Keratinocyte (primary cell): ENCODE measurements at regions not wholly inside any gene's neighbourhood (a gene's known extent, or its start where the extent isn't known, plus 50 kb on each side); places are given as distances from the start of the nearest gene placed in this dataset.

Experiments used
- DNase-seq: peaks from one replicate; pipeline ENCODE4 v3.0.0-alpha.2; 2011; ENCODE audit warnings: low read depth, missing footprints, low spot score
- FAIRE-seq: peaks from 2 replicates; lab custom pipeline; 2011; peaks lifted over from hg19 to GRCh38; lab: Jason Lieb, UNC
- H2AFZ ChIP-seq: 2 replicates; pipeline ENCODE4 v1.6.0; 2012; ENCODE audit warnings: low read length, control low read depth, inconsistent platforms; ENCODE audit not compliant: control insufficient read depth
- H3K27ac ChIP-seq: 2 replicates; pipeline ENCODE4 v1.5.1; 2011; ENCODE audit warnings: low read length; ENCODE audit not compliant: control insufficient read depth, insufficient read depth
- H3K27me3 ChIP-seq: 3 replicates; pipeline ENCODE4 v1.6.0; 2011; ENCODE audit warnings: low read length; ENCODE audit not compliant: control insufficient read depth, insufficient read depth; ENCODE audit errors: extremely low read depth
- H3K36me3 ChIP-seq, 2 experiments: 2 replicates in 1 of 2; 3 replicates in 1 of 2; pipeline ENCODE4 v1.5.1; 2011; ENCODE audit warnings: low read length in 2 of 2, mild to moderate bottlenecking in 1 of 2; ENCODE audit not compliant: control insufficient read depth in 2 of 2, insufficient read depth in 2 of 2; ENCODE audit errors: extremely low read depth in 1 of 2
- H3K4me1 ChIP-seq: 3 replicates; pipeline ENCODE4 v1.5.1; 2011; ENCODE audit warnings: low read length; ENCODE audit not compliant: control insufficient read depth, insufficient read depth; ENCODE audit errors: extremely low read depth
- H3K4me2 ChIP-seq: 3 replicates; pipeline ENCODE4 v1.6.0; 2011; ENCODE audit warnings: low read depth, low read length; ENCODE audit not compliant: control insufficient read depth, insufficient read depth; ENCODE audit errors: extremely low read depth
- H3K4me3 ChIP-seq, 3 experiments: fragments of 200-600 bp in 1 of 3; sonication (generic) in 1 of 3; 2 replicates in 2 of 3; 3 replicates in 1 of 3; pipeline ENCODE4 v1.5.1; 2011 to 2016; ENCODE audit warnings: low read length in 3 of 3, mild to moderate bottlenecking in 3 of 3, control low read depth in 2 of 3, inconsistent platforms in 1 of 3, low read depth in 1 of 3, mixed read lengths in 1 of 3, mixed run types in 1 of 3, moderate library complexity in 1 of 3; ENCODE audit not compliant: control insufficient read depth in 2 of 3, insufficient read depth in 2 of 3; ENCODE audit errors: extremely low read depth in 1 of 3
- H3K79me2 ChIP-seq: 2 replicates; pipeline ENCODE4 v1.6.0; 2012; ENCODE audit warnings: low read length; ENCODE audit not compliant: control insufficient read depth, insufficient read depth
- H3K9ac ChIP-seq: 3 replicates; pipeline ENCODE4 v1.6.0; 2011; ENCODE audit warnings: low read length; ENCODE audit not compliant: control insufficient read depth, insufficient read depth; ENCODE audit errors: extremely low read depth
- H3K9me1 ChIP-seq: 3 replicates; pipeline ENCODE4 v1.6.0; 2011; ENCODE audit warnings: low read length; ENCODE audit not compliant: control insufficient read depth, insufficient read depth; ENCODE audit errors: extremely low read depth
- H3K9me3 ChIP-seq: 2 replicates; pipeline ENCODE4 v1.5.1; 2012; ENCODE audit warnings: low read depth, low read length; ENCODE audit not compliant: control insufficient read depth
- H4K20me1 ChIP-seq: 3 replicates; pipeline ENCODE4 v1.6.0; 2011; ENCODE audit warnings: low read length; ENCODE audit not compliant: control insufficient read depth, insufficient read depth; ENCODE audit errors: extremely low read depth
- EZH2 ChIP-seq: IDR thresholded peaks from one replicate; pipeline ENCODE4 v1.6.1; 2012; ENCODE audit warnings: inconsistent platforms, mild to moderate bottlenecking, low read length, moderate library complexity
- dilution Hi-C: fragments of 300-500 bp; cut with MboI; formaldehyde crosslinking; loops from one replicate; pipeline ENCODE4 v1.7.0; 2020; ENCODE audit warnings: low sequenced_read_pairs; ENCODE audit not compliant: extremely low pct_ligation_motif_present
- TF ChIP-seq, protein P1 (sequence below), 3 experiments: IDR thresholded peaks in 1 of 3; conservative IDR thresholded peaks in 1 of 3; optimal IDR thresholded peaks in 1 of 3; 2 replicates in 2 of 3; 3 replicates in 1 of 3; pipeline versions ENCODE3 to v1.5.1; 2011; ENCODE audit warnings: low read length in 3 of 3, mild to moderate bottlenecking in 3 of 3, moderate library complexity in 2 of 3, control low read depth in 1 of 3, inconsistent platforms in 1 of 3; ENCODE audit not compliant: insufficient read depth in 2 of 3; ENCODE audit errors: extremely low read depth in 1 of 3

DNA sequence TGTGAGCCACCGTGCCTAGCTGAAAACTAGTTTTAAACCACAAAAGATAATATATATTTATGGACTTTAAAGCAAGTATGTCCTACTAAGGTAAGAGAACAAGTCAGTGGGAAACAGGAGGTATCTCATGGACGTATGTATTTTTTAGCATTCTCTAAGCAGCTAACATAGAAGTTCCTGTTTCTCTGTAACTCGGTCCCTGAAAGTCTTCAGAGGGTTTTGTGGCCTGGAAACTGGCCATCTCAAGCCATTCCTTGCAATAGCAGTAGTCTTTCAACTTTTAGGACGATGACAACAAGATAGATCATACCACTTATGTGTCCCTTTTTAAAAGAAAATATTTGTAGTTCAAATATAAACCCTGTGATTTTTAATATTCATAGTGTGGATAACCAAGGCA lies 95.6 kb upstream of the RALGAPA2 start:
- H3K27me3 ChIP-seq, result no peaks in the 10 kb centered on the region
- H3K9me1 ChIP-seq, result no peaks in the 10 kb centered on the region
- H3K9ac ChIP-seq, result no peak overlapping the region
- FAIRE-seq (no peak), DNase-seq (no peak)
- H3K27ac ChIP-seq, result no peak overlapping the region
- dilution Hi-C loops, result no loop called here
- H3K9me3 ChIP-seq, result no peaks in the 10 kb centered on the region
- no peaks in the 10 kb centered on the region for H3K36me3 ChIP-seq
- no peak overlapping the region for H2AFZ ChIP-seq
- no peaks in the 10 kb centered on the region for H4K20me1 ChIP-seq
- TF ChIP-seq, protein P1, sequence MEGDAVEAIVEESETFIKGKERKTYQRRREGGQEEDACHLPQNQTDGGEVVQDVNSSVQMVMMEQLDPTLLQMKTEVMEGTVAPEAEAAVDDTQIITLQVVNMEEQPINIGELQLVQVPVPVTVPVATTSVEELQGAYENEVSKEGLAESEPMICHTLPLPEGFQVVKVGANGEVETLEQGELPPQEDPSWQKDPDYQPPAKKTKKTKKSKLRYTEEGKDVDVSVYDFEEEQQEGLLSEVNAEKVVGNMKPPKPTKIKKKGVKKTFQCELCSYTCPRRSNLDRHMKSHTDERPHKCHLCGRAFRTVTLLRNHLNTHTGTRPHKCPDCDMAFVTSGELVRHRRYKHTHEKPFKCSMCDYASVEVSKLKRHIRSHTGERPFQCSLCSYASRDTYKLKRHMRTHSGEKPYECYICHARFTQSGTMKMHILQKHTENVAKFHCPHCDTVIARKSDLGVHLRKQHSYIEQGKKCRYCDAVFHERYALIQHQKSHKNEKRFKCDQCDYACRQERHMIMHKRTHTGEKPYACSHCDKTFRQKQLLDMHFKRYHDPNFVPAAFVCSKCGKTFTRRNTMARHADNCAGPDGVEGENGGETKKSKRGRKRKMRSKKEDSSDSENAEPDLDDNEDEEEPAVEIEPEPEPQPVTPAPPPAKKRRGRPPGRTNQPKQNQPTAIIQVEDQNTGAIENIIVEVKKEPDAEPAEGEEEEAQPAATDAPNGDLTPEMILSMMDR (optimal IDR thresholded peaks at IDR 0.05 in 1 of 3, IDR thresholded peaks at IDR 0.05 in 1 of 3, conservative IDR thresholded peaks at IDR 0.05 in 1 of 3; ENCODE audit: extremely low read depth in 1 of 3, insufficient read depth in 2 of 3, low read length in 3 of 3), result no peak
- no peak for TF ChIP-seq EZH2
- H3K4me3 ChIP-seq, result no peak overlapping the region
- no peak overlapping the region for H3K4me2 ChIP-seq
- H3K79me2 ChIP-seq, result no peaks in the 10 kb centered on the region
- no peaks in the 10 kb centered on the region for H3K4me1 ChIP-seq

DNA sequence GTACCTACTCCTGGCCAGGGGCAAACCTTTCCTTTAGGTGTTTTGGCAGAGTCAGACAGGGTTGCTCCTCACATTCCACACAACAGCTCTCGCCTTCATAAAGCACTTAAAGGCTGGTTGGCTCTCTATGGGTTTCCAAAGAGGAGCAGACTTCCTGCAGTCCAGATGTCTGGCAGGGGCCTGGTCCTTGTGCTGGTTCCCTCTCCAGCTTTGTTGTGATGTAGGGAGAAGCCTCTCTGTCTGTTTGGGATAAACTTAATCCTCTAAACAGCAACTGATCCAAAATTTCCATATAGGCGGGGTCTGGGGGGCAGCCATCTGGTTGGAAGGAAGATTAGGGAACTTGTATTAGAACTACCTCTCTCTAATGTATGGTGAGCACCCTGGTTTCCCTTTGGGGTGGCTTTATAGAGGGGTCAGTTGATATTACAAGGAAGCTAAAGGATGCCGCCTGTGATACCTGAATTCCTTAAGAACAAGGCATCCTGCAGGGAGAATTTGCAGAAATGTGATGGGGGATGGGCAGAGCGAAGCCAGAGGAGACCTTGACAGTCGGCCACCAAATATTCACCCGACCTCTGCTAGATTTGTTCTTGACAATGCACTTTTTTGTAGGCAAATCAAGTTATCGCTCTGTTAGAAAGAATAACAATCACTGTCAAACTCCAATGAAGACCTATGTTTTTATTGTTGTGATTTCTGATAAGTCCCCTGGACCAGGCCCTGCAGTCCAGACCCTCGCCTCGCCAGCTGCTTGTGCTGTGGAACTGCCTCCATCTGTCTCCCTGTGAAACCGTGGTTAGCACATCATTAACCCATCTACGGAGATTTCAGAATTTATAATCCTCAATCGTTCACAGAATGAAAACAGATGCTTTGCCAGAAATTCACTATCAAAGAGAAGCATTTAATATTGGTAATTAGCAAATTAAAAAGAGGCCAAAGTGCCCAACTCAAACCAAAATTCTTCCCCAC lies 94.0 kb upstream of the RALGAPA2 start:
- H3K4me3 ChIP-seq, result no peak overlapping the region
- H3K36me3 ChIP-seq, result no peaks in the 10 kb centered on the region
- no peaks in the 10 kb centered on the region for H3K9me3 ChIP-seq
- no peak for TF ChIP-seq EZH2
- TF ChIP-seq, protein P1 (optimal IDR thresholded peaks at IDR 0.05 in 1 of 3, IDR thresholded peaks at IDR 0.05 in 1 of 3, conservative IDR thresholded peaks at IDR 0.05 in 1 of 3; ENCODE audit: extremely low read depth in 1 of 3, insufficient read depth in 2 of 3, low read length in 3 of 3), result no peak
- H3K9ac ChIP-seq, result no peak overlapping the region
- H3K4me1 ChIP-seq, result no peaks in the 10 kb centered on the region
- no peak overlapping the region for H3K4me2 ChIP-seq
- FAIRE-seq (no peak), DNase-seq (no peak)
- H2AFZ ChIP-seq, result no peak overlapping the region
- no peaks in the 10 kb centered on the region for H4K20me1 ChIP-seq
- dilution Hi-C loops, result no loop called here
- H3K9me1 ChIP-seq, result no peaks in the 10 kb centered on the region
- H3K27me3 ChIP-seq, result no peaks in the 10 kb centered on the region
- no peak overlapping the region for H3K27ac ChIP-seq
- no peaks in the 10 kb centered on the region for H3K79me2 ChIP-seq
